ENCODE measurements at regions not wholly inside any gene's neighbourhood (a gene's known extent, or its start where the extent isn't known, plus 50 kb on each side); places are given as distances from the start of the nearest gene placed in this dataset.

- no peak for DNase-seq (ENCODE audit: low spot score)
Observed at GRCh38 chr7:156157409-156158012, 345.2 kb upstream of the SHH start.

DNA sequence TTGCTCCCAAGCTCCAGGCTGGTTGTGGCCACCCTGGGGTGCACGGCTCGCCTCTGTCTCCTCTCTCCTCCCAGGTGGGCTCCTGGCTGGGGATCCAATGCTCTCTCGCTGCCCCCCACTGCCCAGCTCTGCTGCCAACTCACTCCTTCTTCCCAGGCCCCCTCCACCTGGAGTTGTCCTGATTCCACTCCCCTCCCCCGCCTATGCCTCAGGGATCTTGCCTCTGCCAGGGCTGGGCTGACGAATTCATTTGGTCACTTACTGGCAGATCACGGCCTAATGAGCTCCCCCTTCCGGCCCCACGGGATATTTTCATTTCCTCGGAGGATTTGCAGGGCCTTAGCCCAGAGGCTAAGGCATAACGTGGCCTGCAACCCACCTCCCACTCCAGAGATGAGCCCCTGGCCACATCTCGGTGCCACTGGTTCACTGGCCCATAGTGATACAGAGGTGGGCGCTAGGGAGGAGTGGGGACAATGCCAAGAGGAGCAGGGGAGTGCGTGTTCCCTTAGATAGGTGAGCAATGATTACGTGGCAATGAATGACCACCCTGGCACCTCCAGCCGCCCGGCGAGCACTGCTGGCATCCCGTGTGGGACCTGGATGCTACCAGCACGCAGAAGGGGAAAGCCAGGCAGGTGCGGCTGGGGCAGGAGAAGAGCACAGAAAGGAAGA is 344.6 kb upstream of the SHH start:
- DNase-seq (ENCODE audit: low spot score), result peak; percentile 77

GRCh38 chr7:156155988-156156733 is 343.9 kb upstream of the SHH start:
- DNase-seq (ENCODE audit: low spot score), result no peak

GRCh38 chr7:156153590-156153989 is 341.3 kb upstream of the SHH start:
- DNase-seq (ENCODE audit: low spot score), result no peak

DNA sequence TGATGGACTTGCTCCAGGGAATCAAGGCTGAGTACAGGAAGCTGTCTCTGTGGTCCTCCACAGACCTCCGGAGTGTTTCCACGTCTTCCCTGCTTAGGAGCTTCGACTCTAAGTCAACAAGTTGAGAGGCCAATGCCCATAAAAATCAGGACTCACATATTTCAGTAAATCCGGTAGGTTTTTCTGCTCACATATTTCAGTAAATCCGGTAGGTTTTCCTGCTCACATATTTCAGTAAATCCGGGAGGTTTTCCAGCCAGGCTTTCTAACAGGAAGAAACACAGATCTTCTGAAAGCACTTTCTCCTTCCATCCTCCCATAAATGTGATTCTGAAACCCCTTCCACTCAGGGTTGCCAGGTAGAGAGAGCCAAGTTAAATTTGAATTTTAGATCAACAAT is 340.1 kb upstream of the SHH start:
- peak; percentile 36 for DNase-seq (ENCODE audit: low spot score)

DNA sequence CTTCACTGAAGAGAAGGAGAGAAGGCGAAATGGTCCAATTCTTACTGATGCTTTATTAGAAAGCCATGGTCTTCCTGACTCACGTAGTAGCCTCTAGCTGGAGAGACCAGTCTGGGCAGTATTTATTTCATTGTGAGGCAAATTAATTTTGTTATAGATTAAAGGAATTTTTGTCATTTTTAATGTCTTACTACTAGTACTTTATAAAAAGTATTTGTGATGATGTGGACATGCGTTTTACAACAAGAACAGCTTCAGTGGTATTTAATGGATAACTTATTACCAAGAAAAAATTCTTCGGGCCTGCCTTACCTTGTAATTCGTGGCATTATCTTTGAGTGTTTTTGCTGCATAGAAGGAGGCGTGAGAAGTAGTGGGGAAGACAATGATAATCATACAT is 339.4 kb upstream of the SHH start:
- no peak for DNase-seq (ENCODE audit: low spot score)

GRCh38 chr7:156151078-156151477 is 338.8 kb upstream of the SHH start:
- DNase-seq (ENCODE audit: low spot score), result no peak

DNA sequence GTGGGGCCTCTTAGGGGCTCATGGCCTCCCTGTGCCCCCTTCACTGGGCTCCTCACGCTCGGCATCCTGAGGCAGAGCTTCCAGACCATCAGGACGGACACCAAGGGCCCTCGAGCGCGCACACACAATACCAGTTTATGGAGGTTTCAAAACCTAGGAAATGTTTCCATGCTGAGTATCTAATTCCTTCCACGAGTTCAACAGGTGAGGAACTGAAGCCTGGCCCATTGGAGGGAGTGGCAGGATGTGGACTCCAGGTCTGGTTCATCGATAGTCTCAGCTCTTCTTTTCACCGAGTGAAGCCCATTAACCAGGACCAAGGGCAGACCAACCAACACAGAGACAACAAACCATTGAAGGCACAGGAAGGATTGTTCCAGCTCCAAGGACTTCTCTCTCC is 336.7 kb upstream of the SHH start:
- no peak for DNase-seq (ENCODE audit: low spot score)

DNA sequence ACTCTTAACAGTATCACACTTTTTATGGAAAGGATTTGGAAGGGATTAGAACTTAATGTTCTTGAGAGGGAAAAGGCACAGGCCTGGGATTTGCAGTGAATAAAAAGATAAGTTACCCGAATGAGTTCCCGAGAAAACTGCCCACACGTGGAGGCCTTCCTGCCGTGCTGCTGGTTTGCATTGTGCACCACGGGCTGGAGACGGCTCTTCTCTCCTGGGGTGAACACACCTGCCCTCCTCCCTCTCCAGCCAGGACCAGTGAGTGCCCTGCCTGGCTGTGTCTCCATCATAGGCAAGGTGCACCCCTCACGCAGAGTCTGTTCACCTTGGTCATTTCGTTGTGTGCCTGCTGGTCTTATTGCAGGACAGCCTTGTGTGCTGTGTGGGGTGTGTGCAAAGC is 336.3 kb upstream of the SHH start:
- no peak for DNase-seq (ENCODE audit: low spot score)

- no peak for DNase-seq (ENCODE audit: low spot score)
Observed at GRCh38 chr7:156147756-156148504, 335.7 kb upstream of the SHH start.

GRCh38 chr7:156147104-156147503 is 334.8 kb upstream of the SHH start:
- DNase-seq (ENCODE audit: low spot score), result peak; percentile 85

- DNase-seq (ENCODE audit: low spot score), result no peak
Observed at GRCh38 chr7:156145996-156146395, 333.7 kb upstream of the SHH start.

GRCh38 chr7:156145184-156145583 is 332.9 kb upstream of the SHH start:
- DNase-seq (ENCODE audit: low spot score), result no peak

DNA sequence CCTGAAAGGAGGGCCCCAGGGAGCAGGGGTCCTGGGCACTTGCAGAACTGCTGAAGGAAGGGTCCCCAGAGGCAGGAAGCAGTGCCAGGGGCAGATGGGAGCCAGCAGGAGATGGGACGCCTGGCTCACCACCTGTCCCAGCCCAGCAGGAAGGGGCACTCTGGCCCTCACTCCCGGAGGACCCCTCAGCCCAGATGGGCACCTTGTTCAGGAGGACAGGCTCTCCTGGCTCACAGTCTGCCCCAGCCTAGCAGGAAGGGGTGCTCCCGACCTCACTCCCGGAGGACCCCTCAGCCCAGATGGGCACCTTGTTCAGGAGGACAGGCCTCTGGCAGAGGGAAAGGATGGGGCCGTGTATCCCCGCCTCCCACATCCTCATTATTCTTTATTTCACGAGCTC is 331.4 kb upstream of the SHH start:
- DNase-seq (ENCODE audit: low spot score), result no peak

- no peak for DNase-seq (ENCODE audit: low spot score)
Observed at GRCh38 chr7:156143158-156143557, 330.9 kb upstream of the SHH start.

GRCh38 chr7:156141941-156142340 is 329.7 kb upstream of the SHH start:
- no peak for DNase-seq (ENCODE audit: low spot score)

DNA sequence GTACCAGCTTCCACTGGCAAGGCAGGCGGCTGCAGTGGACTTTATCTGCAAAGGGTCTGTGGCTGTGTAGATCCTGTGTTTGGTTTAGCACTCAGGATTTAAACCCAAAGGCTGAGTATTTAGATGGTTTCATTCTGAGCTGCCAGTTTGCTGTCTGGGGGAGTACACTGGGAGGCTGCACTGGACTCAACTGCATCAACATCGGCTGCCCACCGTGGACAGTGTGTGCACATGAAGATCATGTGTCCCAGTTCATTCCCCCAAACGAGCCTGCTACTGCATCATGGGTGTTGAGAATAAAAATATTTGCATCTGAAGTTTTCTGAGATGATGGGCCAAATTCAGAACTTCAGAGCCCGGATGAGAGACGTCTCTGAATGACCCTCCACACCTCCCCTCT is 328.6 kb upstream of the SHH start:
- DNase-seq (ENCODE audit: low spot score), result no peak

- DNase-seq (ENCODE audit: low spot score), result no peak
Observed at GRCh38 chr7:156140447-156140846, 328.2 kb upstream of the SHH start.

GRCh38 chr7:156139633-156140032 is 327.4 kb upstream of the SHH start:
- no peak for DNase-seq (ENCODE audit: low spot score)

DNA sequence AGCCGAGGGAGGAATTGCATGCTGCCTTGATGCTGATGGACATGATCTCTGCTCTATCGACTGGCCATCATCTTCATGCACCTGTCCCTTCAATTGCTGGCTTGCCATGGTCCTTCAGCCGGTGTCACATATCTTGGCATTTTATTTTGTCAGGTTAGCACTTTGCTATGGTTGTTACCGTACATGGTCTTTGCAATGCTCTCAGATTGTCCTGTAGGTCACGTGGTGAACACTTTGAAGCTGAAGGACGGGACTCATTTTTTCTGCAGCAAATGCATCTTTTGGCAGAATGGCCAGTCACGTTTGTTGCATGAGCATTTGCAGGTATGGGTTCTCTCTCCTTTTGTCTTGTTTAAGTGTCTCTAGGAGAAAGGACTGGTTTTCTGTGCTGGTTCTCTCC is 326.8 kb upstream of the SHH start:
- DNase-seq (ENCODE audit: low spot score), result no peak

DNA sequence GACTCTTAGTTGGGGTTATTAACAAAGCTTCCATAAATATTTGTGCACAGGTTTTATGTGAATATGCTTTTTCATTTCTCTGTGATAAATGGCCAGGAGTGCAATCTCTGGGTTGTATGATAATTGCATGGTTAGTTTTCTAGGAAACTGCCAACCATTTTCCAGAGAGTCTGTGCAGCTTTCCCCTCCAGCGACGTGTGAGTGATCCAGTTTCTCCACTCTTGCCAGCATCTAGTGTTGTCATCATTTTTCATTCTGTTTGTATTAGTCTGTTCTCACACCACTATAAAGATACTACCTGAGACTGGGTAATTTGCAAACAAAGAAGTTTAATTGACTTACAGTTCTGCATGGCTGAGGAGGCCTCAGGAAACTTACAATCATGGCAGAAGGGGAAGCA is 319.6 kb upstream of the SHH start:
- DNase-seq (ENCODE audit: low spot score), result no peak

DNA sequence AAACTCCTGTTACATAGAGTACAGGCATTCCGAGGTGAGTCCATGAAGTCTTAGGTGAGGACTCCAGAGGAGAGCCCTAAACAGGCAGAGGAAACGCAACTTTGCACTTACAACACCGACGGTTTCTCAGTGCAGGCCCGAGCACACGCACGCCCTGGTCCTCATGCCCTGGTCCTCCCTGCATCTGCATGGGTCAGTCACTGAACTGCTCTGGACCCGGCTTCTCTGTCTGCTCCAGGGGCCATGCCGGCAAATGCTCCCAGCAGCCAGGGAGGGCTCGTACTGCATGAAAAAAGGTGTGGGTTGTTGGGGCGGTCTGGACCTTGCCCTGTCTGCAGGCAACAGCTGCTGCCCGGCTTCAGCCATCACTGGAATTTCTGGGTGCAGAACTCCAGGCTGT is 317.3 kb upstream of the SHH start:
- DNase-seq (ENCODE audit: low spot score), result no peak
